A673 (cell line): ENCODE measurements at regions not wholly inside any gene's neighbourhood (a gene's known extent, or its start where the extent isn't known, plus 50 kb on each side); places are given as distances from the start of the nearest gene placed in this dataset.

Source experiments
- BruUV-seq: library from RNA; stranded (reverse); fragments of 400-500 nt; replicated peaks from 2 replicates; lab custom pipeline; 2021; lab: Mats Ljungman, UMichigan
- CTCF ChIA-PET: fragments of 300-600 bp; sonication (Branson Sonifier 250); formaldehyde crosslinking; loops from one replicate; lab custom pipeline; 2022; ENCODE audit warnings: antibody characterized with exemption; lab: Charles Lee
- POLR2A ChIA-PET: fragments of 300-600 bp; sonication (Branson Sonifier 250); formaldehyde crosslinking; loops from one replicate; lab custom pipeline; 2022; ENCODE audit warnings: antibody characterized with exemption; ENCODE audit not compliant: low non-redundant PET; lab: Charles Lee
- DNase-seq: peaks from one replicate; pipeline ENCODE4 v3.0.0-alpha.2; 2015; ENCODE audit warnings: low spot score
- H3K27ac ChIP-seq: fragments of 200-600 bp; sonication (generic); 2 replicates; pipeline ENCODE4 v1.5.1; 2016; ENCODE audit warnings: mixed run types, low read depth, mild to moderate bottlenecking, mixed read lengths, antibody characterized with exemption, low read length; ENCODE audit not compliant: poor library complexity, severe bottlenecking
- H3K27me3 ChIP-seq: fragments of 200-600 bp; sonication (generic); replicated peaks from 2 replicates; pipeline ENCODE4 v1.6.1; 2017; ENCODE audit warnings: mixed run types, low read depth, mild to moderate bottlenecking, mixed read lengths, antibody characterized with exemption, low read length; ENCODE audit not compliant: insufficient read depth, poor library complexity
- H3K36me3 ChIP-seq: fragments of 200-600 bp; sonication (generic); 2 replicates; pipeline ENCODE4 v1.6.1; 2016; ENCODE audit warnings: mixed run types, mild to moderate bottlenecking, mixed read lengths, antibody characterized with exemption, low read length; ENCODE audit not compliant: insufficient read depth, poor library complexity, severe bottlenecking
- H3K4me1 ChIP-seq: fragments of 200-600 bp; sonication (generic); 2 replicates; pipeline ENCODE4 v1.6.1; 2017; ENCODE audit warnings: mixed run types, mild to moderate bottlenecking, mixed read lengths, antibody characterized with exemption, low read length; ENCODE audit not compliant: insufficient read depth, poor library complexity, severe bottlenecking
- H3K4me3 ChIP-seq: fragments of 200-600 bp; sonication (generic); 2 replicates; pipeline ENCODE4 v1.5.1; 2016; ENCODE audit warnings: low read depth, mixed run types, mild to moderate bottlenecking, mixed read lengths, low read length; ENCODE audit not compliant: poor library complexity, severe bottlenecking
- H3K9me3 ChIP-seq: fragments of 200-600 bp; sonication (generic); 2 replicates; pipeline ENCODE4 v1.6.1; 2016; ENCODE audit warnings: mixed run types, low read depth, mild to moderate bottlenecking, mixed read lengths, antibody characterized with exemption, low read length; ENCODE audit not compliant: poor library complexity, severe bottlenecking
- EZH2 ChIP-seq: fragments of 200-600 bp; sonication (generic); IDR thresholded peaks from 2 replicates; pipeline ENCODE4 v1.6.1; 2017; ENCODE audit warnings: borderline replicate concordance, low read depth, mild to moderate bottlenecking, mixed read lengths, antibody characterized with exemption, low read length; ENCODE audit not compliant: poor library complexity, severe bottlenecking
- intact Hi-C: fragments of 100-400 bp; cut with micrococcal nuclease; formaldehyde crosslinking; loops from one replicate; pipeline ENCODE4 v1.10.0; 2022; ENCODE audit not compliant: unreplicated experiment
- TF ChIP-seq, protein P1 (sequence below): fragments of 300-800, 200-600 bp; sonication (generic); conservative IDR thresholded peaks from 2 replicates; pipeline ENCODE4 v1.5.1; 2017; ENCODE audit warnings: low read depth, mild to moderate bottlenecking, antibody characterized with exemption, low read length, moderate library complexity, mixed read lengths

DNA sequence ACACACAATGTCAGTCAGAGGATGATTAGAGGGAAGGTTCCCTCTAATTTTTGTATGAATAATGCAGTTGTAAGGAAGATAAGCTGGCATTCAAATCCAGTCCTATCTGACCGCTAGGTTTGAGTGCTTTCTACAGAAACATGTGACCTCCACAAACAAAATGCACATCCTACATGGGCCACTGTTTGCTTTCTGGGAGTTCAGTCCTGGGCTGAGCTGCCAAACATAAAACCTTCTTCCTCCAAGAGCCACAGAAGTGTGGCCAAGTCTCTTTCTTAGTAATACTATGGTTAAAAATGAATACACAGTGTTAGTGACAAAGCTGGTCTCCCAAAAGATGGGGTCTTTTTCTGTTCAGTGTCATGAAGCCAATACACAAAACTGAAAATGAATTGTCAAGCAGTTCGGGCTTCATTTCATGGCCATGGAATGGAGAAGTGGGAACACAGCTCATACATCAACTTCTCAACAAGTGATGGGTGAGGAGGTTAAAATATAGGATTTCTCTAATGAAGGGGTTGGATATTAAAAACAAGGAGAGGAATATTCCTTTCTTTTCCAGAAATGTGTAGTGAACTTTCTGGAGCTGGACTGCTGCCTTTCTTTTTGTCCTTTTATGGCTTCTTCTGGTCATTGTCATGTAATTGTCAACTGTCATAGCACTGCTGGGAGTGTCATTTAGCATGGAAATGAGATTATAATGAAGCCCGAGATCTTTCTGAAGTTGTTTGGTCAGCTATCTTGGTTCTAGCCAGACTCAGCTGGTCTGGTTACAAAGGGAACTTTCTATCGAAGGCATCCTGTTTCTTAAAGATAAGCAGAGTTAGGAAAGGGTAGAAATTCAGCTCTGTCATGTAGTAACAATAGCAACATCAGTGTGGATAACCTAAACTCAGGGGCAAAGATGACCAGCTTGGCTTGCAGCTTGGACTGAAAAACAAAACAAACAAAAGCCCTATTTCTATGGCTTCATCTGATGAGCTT is 135.1 kb downstream of the CHD1L start:
- BruUV-seq: no TSS peak
- Histone ChIP-seq H3K27ac (no peak overlapping the region), H3K4me3 (no peak overlapping the region), H3K9me3 (no peaks in the 10 kb centered on the region), H3K36me3 (no peaks in the 10 kb centered on the region), H3K27me3 (no peaks in the 10 kb centered on the region), H3K4me1 (no peaks in the 10 kb centered on the region)
- DNase-seq: no peak
- CTCF ChIA-PET: no interaction called here
- POLR2A ChIA-PET: no interaction called here
- TF ChIP-seq EZH2: no peak
- TF ChIP-seq, protein P1, sequence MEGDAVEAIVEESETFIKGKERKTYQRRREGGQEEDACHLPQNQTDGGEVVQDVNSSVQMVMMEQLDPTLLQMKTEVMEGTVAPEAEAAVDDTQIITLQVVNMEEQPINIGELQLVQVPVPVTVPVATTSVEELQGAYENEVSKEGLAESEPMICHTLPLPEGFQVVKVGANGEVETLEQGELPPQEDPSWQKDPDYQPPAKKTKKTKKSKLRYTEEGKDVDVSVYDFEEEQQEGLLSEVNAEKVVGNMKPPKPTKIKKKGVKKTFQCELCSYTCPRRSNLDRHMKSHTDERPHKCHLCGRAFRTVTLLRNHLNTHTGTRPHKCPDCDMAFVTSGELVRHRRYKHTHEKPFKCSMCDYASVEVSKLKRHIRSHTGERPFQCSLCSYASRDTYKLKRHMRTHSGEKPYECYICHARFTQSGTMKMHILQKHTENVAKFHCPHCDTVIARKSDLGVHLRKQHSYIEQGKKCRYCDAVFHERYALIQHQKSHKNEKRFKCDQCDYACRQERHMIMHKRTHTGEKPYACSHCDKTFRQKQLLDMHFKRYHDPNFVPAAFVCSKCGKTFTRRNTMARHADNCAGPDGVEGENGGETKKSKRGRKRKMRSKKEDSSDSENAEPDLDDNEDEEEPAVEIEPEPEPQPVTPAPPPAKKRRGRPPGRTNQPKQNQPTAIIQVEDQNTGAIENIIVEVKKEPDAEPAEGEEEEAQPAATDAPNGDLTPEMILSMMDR: no peak
- intact Hi-C loops: no loop called here

GRCh38 chr1:147379889-147380288 is 137.4 kb downstream of the CHD1L start:
- Histone ChIP-seq H3K4me1 (no peaks in the 10 kb centered on the region), H3K9me3 (no peaks in the 10 kb centered on the region), H3K36me3 (no peaks in the 10 kb centered on the region), H3K4me3 (no peak overlapping the region), H3K27me3 (no peaks in the 10 kb centered on the region), H3K27ac (no peak overlapping the region)
- no TSS peak for BruUV-seq
- TF ChIP-seq, protein P1: no peak
- TF ChIP-seq EZH2: no peak
- intact Hi-C loops: no loop called here
- POLR2A ChIA-PET: no interaction called here
- DNase-seq: no peak
- CTCF ChIA-PET: no interaction called here

DNA sequence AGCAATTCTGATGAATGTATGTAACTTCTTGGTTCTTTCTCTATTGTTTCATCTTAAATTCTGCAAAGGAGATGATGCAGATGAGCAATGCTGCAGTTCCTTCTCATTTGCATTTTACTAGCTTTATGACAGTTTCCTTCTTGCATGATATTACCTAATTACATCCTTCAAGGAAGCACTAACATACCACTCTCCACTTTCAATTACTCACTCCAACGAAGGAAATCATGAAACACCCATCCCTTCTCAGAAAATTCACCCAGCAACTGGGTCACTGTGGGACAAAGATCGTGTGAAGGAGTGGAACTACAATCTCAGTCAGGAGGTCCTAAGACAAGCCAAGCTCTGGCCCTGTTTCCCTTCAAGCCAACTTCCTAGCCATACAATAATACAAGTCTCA is 142.3 kb downstream of the CHD1L start:
- Histone ChIP-seq H3K9me3 (no peaks in the 10 kb centered on the region), H3K27ac (no peak overlapping the region), H3K36me3 (no peaks in the 10 kb centered on the region), H3K4me3 (no peak overlapping the region), H3K4me1 (no peaks in the 10 kb centered on the region), H3K27me3 (no peaks in the 10 kb centered on the region)
- no peak for DNase-seq
- ChIA-PET CTCF (no interaction called here), POLR2A (no interaction called here)
- no peak for TF ChIP-seq EZH2
- TF ChIP-seq, protein P1: no peak
- BruUV-seq: no TSS peak
- intact Hi-C loops: no loop called here
